Stimulated activated CD8-positive, alpha-beta memory T cell treated with anti-CD3 and anti-CD28 coated beads, Interleukin-4, amount 100 ng/mL, for 48 hours (primary cell): ENCODE measurements at regions not wholly inside any gene's neighbourhood (a gene's known extent, or its start where the extent isn't known, plus 50 kb on each side); places are given as distances from the start of the nearest gene placed in this dataset.

ENCODE experiments used
- DNase-seq: peaks from one replicate; pipeline ENCODE4 v3.0.0-alpha.2; 2020

DNA sequence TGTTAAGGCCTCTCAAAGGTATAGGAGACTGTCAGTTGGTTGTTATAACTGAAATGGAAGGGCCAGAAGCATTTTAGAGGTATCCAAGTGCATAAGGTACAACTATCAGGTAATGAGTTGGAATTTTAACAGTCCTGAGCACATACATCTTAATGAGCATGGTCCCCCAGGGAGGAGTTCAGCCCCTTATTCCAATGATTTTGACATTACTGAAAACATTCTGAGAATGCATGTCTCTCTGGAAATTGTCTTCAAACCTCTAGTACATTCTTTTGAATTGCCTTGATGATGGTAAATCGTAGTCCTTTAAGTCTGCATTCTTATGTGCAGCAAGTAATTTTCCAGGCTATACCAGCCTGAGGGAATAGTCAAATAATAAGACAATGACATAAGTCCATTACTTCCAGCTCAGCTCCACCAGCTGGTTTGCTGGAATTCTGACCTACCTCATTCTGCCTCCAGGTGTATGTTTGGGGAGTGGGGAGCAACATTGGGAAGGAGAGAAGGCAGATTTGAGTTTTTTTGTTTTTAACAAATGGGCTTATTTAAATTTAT, 239.2 kb downstream of the MSRB3 start:
- DNase-seq = no peak

DNA sequence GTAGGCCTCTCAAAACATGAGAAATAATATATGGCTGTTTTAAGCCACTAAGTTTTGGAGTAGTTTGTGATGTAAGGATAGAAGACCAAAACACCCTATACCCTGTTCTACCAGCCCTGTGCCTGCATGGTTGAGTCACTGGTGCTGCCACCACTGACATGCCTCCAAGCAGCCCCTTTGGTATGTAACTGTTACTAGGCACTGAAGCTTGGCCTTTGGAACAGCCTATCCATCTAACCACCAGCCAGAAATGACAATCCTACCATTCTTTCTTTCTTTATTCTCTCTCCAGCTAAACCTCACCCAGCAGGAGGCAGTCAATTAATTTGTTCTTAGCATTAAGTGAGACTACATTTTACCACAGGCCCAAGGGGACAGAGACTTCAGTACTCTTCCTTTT, 240.3 kb downstream of the MSRB3 start:
- no peak for DNase-seq

DNA sequence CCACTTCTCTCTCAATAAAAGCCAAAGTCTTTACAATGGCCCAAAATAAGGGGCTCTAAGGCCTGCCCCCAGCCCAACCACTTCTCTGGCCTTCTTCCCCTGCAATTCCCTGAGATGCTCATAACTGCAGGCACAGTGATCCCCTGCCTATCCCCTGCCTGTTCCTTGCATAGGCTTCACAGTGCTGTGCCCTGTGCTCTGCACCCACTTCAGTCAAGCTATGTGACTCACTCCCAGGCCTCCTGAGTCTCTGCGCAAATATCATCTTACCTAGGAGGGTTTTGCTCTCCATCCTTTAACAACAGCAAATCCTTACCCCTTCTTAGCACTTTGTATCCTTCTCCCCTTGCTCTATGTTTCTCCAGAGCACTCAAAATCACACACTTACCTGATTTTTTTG, 242.2 kb downstream of the MSRB3 start:
- DNase-seq = no peak

DNA sequence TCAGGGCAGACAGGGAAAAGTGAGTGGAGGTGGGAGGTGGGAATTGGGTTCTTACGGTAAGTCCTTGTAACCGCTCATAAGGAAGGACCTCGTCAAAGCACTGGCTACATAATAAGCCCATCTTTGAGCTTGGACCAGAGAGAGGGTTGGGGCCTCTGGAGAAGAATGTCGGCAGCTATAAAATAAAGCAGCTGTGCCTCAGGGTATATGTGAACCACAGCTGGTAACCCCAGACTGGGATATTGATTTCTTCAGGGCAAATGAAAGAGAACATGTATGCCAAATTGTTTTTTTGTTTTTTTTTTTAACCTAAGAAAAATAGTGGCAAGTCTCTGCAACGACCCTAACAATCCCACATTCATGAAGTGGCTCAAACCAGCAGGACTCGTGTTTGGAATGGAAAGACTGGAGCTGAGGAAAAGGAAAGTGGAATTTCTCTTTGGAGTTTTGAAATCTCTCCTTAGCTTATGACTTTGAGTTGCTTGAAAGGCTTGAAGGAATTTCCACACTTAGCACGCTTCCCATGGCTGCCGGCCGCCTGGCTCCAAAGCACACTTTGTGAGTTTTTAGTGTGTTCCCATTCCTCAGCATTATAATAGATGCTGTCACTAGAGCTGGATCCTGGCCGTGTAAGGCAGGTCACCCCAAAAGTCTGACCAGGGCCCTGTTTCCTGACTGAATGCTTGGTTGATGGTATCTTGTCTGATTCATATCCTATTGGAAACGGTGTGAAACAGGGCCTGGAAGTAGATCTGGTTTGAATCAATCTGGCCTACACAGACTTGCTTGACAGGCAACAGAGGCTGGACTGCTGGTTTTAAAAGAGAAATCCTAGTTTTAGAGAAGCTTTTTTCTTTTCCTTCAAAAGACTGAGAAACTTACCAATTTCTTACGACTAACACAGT, 244.7 kb downstream of the MSRB3 start:
- DNase-seq = no peak

GRCh38 chr12:65524666-65525065, 246.2 kb downstream of the MSRB3 start:
- no peak for DNase-seq

DNA sequence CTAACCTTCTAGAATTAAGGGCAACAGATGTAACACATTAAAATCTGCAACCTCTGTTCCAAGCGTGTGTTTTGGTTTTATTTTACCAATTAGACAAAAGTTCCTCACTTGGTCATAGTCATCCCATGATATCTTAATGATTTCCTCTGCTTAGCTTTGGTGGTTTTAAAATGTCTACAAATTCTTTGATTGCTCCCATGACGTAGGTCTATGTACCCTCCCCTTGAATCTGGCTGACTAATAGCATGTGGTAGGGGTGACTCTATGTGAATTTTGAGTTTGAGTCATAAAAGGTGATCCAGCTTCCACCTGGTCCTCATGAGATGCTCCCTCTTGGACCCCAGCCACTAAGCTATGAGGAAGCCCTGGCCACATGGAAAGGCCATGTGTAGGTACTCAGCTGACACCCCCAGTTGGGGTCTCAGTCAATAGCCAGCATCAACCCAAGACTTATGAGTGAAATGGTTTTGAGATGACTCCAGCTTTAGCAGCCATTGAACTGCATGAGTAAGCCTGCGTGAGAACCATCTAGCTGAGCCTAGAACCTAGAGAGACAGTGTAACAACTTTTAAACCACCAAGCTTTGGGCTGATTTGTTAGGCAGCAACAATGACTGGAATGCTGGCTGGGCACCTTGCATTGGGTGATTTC, 247.1 kb downstream of the MSRB3 start:
- no peak for DNase-seq

DNA sequence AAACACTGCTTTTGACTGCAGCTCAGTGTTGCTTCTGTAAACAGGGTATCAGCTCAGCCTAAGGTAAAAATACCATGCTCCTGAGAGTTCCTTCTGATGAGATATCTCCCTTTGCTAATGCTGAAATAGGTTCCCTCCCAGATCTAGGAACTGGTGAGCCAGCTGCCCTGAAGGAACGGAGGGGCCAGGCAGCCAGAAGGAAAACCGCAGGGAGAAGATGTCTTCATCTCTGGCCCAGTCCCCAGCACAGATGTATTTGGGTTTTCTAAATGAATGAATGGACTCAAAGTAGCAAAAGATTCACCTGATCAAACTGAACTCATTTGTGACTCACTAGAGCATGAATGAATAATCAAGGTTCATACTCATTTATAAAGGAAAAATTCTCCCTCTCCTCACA, 247.8 kb downstream of the MSRB3 start:
- no peak for DNase-seq

DNA sequence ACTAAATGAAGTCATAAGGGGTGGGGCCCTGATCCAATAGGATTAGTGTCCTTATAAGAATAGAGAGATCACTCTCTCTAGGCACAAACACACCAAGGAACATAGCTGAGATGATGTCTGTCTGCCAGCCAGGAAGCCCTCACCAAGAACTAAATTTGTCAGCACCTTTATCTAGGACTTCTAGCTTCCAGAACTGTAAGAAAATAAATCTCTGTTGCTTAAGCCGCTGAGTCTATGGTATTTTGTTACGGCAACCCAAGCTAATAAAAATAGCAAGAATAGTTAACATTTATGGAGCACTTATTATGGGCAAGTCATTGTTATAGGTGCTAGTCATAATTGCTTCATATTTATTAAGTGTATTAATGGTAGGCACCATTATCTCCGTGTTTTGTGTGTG, 249.6 kb downstream of the MSRB3 start:
- DNase-seq = no peak

DNA sequence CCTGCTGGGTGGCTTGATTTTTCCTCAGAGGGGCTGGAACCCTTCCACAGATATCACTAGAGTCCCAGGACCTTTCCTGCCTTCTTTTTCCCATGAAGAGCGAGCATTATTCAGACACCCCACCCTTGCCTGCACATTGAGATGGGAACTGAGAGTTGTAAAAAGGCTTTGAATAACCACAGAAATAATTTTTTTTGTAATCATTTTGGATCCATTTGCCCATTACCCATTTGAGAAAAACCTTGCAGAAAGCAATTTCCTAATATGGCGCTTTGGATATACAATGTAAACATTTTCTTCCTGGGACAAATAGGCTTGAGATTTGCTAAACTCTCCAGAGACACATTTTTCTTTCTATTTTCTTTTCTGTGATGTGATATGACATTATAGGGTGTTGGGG, 250.6 kb downstream of the MSRB3 start:
- no peak for DNase-seq

DNA sequence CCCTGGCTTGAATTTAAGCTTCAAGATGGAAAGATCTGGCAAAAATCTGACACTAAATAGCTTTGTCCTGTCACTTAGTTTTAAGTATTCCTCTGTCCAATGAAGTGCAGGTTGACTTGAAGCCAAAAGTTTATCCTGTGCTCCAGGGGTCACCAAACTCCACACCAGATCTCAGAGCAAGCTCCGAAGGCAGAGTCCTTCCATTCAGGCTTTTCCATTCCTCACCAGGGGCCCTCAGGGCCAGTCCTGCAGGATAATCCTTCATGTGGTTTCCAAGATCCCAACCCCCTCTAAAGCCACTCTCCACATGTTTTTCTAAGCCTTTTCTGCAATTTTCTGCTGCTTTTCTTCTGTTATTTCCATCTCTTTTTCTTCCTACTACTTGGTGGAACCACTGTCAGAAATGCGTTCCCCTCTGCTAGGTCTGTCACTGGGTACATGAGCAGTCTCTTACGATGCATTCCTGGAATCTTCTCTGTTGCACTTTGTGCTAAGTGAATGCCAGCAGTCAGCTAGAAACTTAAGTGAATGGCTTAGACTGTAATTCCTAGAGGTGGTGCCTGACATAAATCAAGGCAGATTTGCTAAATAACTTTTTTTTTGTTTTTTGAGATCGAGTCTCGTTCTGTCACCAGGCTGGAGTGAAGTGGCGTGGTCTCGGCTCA, 251.4 kb downstream of the MSRB3 start:
- no peak for DNase-seq

GRCh38 chr12:65532162-65532561, 253.7 kb downstream of the MSRB3 start:
- DNase-seq = no peak

DNA sequence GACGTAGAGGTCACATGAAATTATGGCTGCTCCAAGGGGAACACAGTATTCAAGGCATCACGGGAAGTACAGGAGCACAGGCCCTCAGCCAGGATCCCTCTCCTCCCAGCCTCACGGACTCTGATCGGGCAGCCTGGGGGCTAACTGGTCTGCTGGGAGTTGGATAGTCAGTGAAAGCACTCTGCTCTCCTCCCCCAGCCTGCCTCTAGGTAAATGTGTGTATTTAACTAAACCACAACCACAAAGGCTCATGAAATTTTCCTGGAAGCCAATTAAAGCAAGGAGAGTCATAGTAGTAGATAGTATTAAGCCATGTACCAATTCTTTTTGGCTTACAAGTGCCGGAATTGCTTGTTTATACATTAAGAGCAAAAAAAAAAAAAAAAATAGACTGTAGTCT, 254.3 kb downstream of the MSRB3 start:
- no peak for DNase-seq

GRCh38 chr12:65533177-65533883, 254.8 kb downstream of the MSRB3 start:
- DNase-seq = no peak

DNA sequence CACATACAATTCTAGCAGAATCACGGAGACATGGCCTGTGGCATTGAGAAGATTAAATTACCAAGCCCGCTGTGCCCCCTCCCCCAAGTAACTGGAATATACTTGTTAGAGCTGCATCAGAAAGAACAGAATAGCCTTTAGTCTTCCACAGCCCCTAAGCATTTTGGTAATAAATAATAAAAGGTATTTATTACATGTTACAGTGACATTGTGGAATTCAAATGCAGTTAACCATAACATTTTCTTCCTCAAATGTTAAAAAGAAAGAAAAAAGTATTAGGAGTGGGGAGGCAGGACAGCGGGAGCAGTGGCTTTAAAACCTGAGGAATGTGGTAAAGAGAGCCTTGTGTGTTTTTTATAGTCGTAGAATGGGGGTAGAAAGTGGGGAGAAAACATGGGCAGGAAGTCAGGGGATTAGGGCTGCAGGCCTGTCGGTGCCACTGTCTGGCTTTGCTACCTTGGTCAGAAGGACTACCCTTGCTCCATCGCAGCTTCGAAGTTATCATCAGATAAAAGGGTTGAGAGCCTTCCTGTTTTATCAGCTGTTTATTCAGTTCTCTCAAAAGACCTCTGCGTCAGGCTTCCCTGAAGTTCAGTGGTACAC, 255.9 kb downstream of the MSRB3 start:
- no peak for DNase-seq

GRCh38 chr12:65535946-65536345, 257.5 kb downstream of the MSRB3 start:
- no peak for DNase-seq

DNA sequence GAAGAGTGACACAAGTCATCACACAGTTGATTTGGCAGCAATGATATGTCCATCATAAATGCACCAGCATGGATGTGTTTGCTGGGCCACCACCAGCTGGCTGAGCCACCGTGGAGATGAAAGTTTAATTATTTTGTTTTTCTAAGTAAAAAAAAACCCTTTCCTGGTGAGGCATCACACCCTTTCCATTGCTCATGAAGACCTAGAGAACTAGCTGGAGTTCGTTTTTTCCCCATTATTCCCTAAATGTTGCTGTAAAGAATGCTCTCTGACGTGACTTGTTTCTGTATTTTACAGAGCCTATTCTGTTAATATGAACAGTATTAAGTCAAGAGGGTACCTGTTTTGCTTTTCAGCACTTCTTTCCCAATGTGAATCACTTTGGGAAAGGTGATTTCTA, 257.9 kb downstream of the MSRB3 start:
- no peak for DNase-seq

DNA sequence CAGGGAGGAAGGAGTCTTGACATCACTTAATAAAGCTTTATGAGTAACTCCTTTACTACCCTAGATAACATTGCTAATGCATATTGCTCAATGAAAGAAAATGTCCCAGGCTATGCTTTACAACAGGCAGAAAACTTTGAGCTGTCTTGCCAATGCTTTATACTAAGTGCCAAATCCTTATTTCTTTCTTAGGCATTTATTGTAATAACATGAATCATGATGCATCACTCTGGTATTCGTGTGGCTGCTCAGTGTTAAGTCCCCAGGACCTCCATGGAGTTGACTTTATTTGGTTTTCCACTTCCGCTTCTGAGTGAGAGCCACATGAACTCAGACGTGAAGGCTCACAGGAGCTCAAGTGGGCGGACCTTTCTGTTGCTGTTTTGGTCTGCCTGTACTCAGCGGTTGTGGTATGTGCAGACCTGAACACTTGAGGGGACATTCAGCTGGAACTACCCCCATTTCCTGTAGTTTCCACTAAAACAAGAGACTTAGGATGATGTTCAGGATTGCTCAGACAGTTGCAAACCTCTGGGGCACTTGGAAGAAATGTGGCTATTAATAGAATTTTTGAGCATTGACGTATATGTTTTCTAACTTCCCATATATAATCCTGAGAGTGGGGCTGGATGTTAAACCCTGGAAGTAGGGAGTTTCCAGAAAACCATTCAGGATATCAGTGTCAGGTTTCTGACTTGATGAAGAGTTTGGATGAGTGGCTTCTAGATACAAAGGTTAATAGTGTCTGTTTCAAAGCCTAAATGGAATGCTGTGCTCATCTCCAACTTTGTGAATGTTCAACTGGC, 258.6 kb downstream of the MSRB3 start:
- DNase-seq = no peak

DNA sequence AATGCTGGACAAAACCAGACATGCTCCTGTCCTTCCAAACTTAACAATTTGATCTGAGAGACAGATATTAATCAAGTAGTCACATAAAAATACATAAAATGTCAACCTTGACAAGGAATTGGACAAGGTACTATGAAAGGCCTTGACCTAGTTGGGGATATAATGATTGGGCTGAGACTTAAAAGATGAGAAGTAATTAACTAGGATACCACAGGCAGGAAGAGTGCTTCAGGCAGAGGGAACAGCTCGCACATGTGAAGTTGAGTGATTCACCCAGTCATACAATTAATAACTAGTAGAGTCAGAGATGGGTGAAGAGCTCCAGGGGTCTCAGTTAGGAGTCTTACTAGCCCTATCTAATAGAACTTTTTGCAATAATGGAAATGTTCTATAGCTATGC, 259.5 kb downstream of the MSRB3 start:
- no peak for DNase-seq

GRCh38 chr12:65539023-65539422, 260.5 kb downstream of the MSRB3 start:
- no peak for DNase-seq

DNA sequence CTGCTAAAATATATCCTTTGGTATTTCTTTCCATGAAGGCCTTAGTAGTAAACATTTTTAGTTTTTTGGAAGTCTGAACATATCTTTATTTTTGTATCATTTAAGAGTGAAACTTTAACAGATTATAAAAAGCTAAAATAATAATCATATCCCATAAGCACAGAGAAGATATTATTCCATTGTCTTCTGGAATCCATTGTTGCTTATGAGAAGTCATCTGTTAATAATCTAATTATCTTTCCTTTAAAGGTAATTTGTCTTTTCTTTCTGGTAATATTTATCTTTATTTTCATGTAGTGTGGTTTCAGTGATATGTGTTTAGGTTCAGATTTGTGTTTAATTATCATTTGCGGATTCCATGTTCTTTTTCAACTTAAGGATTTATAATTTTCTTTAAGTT, 261.7 kb downstream of the MSRB3 start:
- DNase-seq = no peak

- no peak for DNase-seq
These were observed 268.0 kb downstream of the MSRB3 start for GRCh38 chr12:65546528-65546927.
